RWPE1 (cell line): ENCODE measurements at regions not wholly inside any gene's neighbourhood (a gene's known extent, or its start where the extent isn't known, plus 50 kb on each side); places are given as distances from the start of the nearest gene placed in this dataset.

Source experiments
- CTCF ChIA-PET: fragments of 350-600 bp; sonication (Branson Sonifier 250); formaldehyde crosslinking; extraction: SDS; loops from one replicate; lab custom pipeline; 2021; lab: Yijun Ruan, JAX
- POLR2A ChIA-PET: fragments of 400-600 bp; formaldehyde crosslinking; extraction: SDS; loops from one replicate; lab custom pipeline; 2020; ENCODE audit warnings: antibody characterized with exemption; ENCODE audit not compliant: low non-redundant PET; lab: Yijun Ruan, JAX
- DNase-seq: peaks from one replicate; pipeline ENCODE4 v3.0.0; 2012; ENCODE audit warnings: low spot score
- H3K27ac ChIP-seq: fragments of 450-650 bp; 2 replicates; pipeline ENCODE4 v1.5.1; 2017
- CTCF ChIP-seq: fragments of 450-650 bp; conservative IDR thresholded peaks from 2 replicates; pipeline ENCODE4 v1.5.1; 2017; ENCODE audit warnings: low read depth, mild to moderate bottlenecking

DNA sequence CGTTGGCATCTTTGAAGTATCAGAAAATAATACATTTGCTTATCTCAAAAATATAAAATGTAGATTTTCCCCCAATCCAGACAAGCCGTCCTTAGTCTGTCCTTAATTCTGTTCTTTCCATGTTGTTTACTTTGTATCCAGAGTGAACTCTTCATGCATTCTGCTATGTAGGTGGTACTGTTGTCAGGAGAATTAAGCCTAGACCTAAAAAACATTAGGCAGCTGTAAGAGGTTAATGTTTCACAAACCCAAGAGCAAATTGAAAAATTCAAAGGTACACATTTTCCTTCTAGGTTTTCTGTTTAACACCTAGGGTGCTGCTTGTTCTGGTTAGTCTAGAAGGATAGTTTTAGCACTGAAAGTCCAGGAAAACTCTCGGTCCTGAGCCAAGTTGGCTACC is 426.4 kb downstream of the QKI start:
- DNase-seq, result no peak
- TF ChIP-seq CTCF, result no peak
- ChIA-PET POLR2A (no interaction called here), CTCF (interaction anchor here (0.7 kb wide), 1 partner anchor 93 kb away, joined by 3 read pairs; no protein-coding TSS in a partner anchor)
- H3K27ac ChIP-seq, result no peak overlapping the region

GRCh38 chr6:163839296-163839695 is 424.8 kb downstream of the QKI start:
- POLR2A ChIA-PET, result no interaction called here

GRCh38 chr6:163837691-163838431 is 423.3 kb downstream of the QKI start:
- POLR2A ChIA-PET, result no interaction called here
- TF ChIP-seq CTCF, result no peak
- CTCF ChIA-PET, result no interaction called here
- no peak overlapping the region for H3K27ac ChIP-seq
- no peak for DNase-seq

More at GRCh38 chr6:163839296-163839695, 424.8 kb downstream of the QKI start:
- TF ChIP-seq CTCF, result no peak
- H3K27ac ChIP-seq, result no peak overlapping the region
- CTCF ChIA-PET, result no interaction called here
- no peak for DNase-seq

DNA sequence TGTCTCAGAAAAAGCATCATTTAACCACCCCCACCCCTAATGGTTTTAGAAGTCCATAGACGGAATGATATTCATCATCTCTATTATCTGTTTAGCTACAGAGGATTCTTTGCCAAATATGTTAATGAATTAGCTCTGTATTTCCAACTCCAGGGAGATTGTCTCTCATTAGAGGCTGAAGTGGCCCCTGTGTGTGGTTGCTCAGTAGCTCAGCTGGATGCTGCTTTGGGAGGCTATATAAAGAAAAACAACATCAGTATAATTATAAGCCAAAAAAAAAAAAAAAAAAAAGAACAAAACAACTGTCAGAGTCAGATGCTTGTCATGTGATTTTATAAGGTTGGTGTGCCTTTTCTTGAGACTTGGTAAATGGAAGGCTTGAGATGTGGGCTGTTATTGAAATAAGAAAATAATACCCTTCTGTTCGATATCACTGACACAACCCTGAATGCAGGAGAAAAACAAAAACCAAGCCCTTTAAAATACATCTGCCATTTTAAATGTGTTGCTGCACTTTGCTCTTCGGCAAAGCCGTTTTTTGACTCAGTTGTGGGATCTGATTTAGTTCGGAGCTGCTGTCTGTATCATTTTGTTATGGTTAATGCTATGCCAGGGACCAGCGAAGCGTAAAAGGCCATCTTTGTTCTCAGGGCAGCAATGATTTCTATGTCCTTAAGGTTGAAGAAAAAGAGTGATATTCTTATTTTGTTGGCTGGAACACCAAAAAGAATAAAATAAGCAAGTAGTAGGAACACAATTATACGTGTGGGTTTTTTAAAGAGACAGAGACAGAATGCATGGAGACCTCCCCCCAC is 422.6 kb downstream of the QKI start:
- H3K27ac ChIP-seq, result no peak overlapping the region
- no peak for TF ChIP-seq CTCF
- ChIA-PET CTCF (no interaction called here), POLR2A (no interaction called here)
- no peak for DNase-seq

DNA sequence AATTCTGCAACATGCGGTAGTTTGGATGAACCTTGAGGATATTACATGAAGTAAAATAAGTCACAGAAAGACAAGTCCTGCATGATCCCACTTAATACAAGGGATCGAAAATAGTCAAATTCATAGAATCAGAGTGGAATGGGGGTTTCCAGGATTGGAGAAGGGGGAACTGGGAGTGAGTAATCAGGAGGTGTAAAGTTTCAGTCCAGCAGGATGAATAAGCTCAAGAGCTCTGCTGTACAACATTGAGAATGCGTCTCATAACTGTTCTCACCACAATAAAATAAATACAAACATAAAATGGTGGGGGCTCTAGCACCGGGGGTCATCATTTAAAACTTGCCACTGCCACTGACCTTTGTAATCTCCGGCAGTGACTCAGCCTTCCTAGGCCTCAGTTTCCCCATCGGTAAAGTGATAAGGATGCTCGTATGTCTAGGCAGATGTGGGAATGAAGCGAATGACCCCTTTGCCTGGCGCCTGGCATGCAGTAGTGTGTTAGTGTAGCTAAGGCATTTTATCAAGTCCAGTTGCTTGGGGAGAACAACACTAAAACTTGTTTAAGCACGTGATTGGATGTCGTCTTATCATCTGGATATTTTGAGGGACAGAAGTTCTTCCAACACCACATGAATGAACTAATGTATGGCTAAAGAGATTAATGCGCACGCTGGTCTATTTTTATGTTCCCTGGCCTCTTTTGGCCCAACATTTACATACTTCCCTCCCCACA is 421.1 kb downstream of the QKI start:
- no peak overlapping the region for H3K27ac ChIP-seq
- CTCF ChIA-PET, result no interaction called here
- DNase-seq, result no peak
- POLR2A ChIA-PET, result no interaction called here
- no peak for TF ChIP-seq CTCF

DNA sequence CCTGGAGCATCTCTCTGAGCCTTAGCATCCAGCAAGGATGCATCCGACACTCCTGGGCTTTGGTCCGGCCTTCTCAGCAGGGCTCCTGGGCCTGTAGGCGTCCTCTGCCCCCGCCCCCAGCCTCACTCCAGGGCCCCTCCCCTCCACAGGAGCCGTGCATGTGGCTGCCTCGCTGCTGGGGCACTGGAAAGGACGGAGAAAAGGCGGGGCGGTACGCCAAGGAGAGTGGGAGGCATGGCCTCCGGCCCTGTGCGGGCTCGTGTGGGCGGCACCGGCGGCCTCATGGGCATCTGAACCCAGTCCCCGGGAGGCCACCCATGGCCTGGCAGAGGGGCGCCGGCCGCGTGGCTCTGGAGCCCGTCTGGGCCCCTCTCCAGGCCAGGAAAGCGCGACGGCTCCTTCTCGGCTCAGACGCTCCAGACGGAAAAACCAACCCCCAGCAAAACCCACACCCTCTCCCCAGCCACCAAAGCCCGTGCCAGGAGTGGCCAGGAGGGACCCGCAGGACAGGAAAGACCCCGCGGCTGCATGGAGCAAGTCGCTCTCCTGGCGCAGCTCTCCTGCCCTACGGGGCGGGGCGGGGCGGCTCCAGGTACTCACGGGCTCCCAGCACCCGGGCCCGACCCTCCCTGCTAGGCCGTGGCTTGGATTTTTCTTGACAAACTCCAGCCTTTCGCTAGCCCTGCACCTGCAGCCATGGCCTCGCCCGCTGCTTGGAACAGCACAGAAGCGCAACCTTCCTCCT is 419.9 kb downstream of the QKI start:
- ChIA-PET POLR2A (no interaction called here), CTCF (no interaction called here)
- no peak for TF ChIP-seq CTCF
- H3K27ac ChIP-seq, result no peak overlapping the region
- no peak for DNase-seq
